SU-DHL-6 (cell line): ENCODE measurements at regions not wholly inside any gene's neighbourhood (a gene's known extent, or its start where the extent isn't known, plus 50 kb on each side); places are given as distances from the start of the nearest gene placed in this dataset.

ENCODE experiments used
- H2AFZ ChIP-seq: fragments of 200-600 bp; sonication (generic); 2 replicates; pipeline ENCODE4 v1.6.1; 2014; ENCODE audit warnings: low read depth, mild to moderate bottlenecking, moderate library complexity, mixed read lengths, antibody characterized with exemption, low read length; ENCODE audit not compliant: severe bottlenecking
- H3F3A ChIP-seq: fragments of 200-600 bp; shearing (Covaris generic); 2 replicates; pipeline ENCODE4 v1.6.0; 2016; ENCODE audit warnings: antibody characterized with exemption, mild to moderate bottlenecking; ENCODE audit not compliant: insufficient read depth
- H3K27ac ChIP-seq: fragments of 200-600 bp; sonication (generic); 2 replicates; pipeline ENCODE4 v1.5.1; 2016; ENCODE audit warnings: low read depth, mild to moderate bottlenecking, low read length, moderate library complexity, mixed read lengths
- H3K27me3 ChIP-seq: fragments of 200-600 bp; sonication (generic), shearing (Covaris generic); 2 replicates; pipeline ENCODE4 v1.6.0; 2014; ENCODE audit warnings: mild to moderate bottlenecking, low read length
- H3K36me3 ChIP-seq: fragments of 200-600 bp; sonication (generic); 2 replicates; pipeline ENCODE4 v1.6.1; 2014; ENCODE audit warnings: mild to moderate bottlenecking, low read length, mixed read lengths
- H3K4me2 ChIP-seq: fragments of 300-600, 200-600 bp; shearing (Covaris generic), sonication (generic); 2 replicates; pipeline ENCODE4 v1.6.0; 2014; ENCODE audit warnings: low read length, low read depth, mild to moderate bottlenecking; ENCODE audit not compliant: poor library complexity, severe bottlenecking
- H3K4me3 ChIP-seq: fragments of 200-600 bp; sonication (generic); 2 replicates; pipeline ENCODE4 v1.5.1; 2014; ENCODE audit warnings: antibody characterized with exemption, low read length, mild to moderate bottlenecking, mixed read lengths; ENCODE audit not compliant: insufficient read depth, poor library complexity, severe bottlenecking
- H3K79me2 ChIP-seq: fragments of 200-600 bp; sonication (generic); 2 replicates; pipeline ENCODE4 v1.6.1; 2014; ENCODE audit warnings: mild to moderate bottlenecking, low read length, moderate library complexity; ENCODE audit not compliant: insufficient read depth
- H3K9ac ChIP-seq: fragments of 200-600 bp; sonication (generic); 2 replicates; pipeline ENCODE4 v1.7.0; 2014; ENCODE audit warnings: mild to moderate bottlenecking, low read length
- H3K9me2 ChIP-seq: fragments of 200-600 bp; sonication (generic); replicated peaks from 2 replicates; pipeline ENCODE4 v1.6.1; 2014; ENCODE audit warnings: low read length; ENCODE audit not compliant: insufficient read depth
- H3K9me3 ChIP-seq: fragments of 200-600 bp; sonication (generic); 2 replicates; pipeline ENCODE4 v1.6.1; 2014; ENCODE audit warnings: low read length, mixed read lengths; ENCODE audit not compliant: insufficient read depth
- H4K20me1 ChIP-seq: fragments of 200-600 bp; sonication (generic); 2 replicates; pipeline ENCODE4 v1.6.1; 2014; ENCODE audit warnings: low read depth, mild to moderate bottlenecking, antibody characterized with exemption, low read length, moderate library complexity, mixed read lengths
- EZH2phosphoT487 ChIP-seq: fragments of 200-600 bp; sonication (generic), shearing (Covaris generic); conservative IDR thresholded peaks from 2 replicates; pipeline ENCODE4 v1.6.1; 2018; ENCODE audit warnings: mild to moderate bottlenecking, antibody characterized with exemption, low read length, moderate library complexity, mixed read lengths
- TF ChIP-seq, protein P1 (sequence below): fragments of 200-600 bp; sonication (generic); IDR thresholded peaks from one replicate; pipeline ENCODE4 v1.5.1; 2017; ENCODE audit warnings: antibody characterized with exemption, mild to moderate bottlenecking, low read length, moderate library complexity; ENCODE audit not compliant: insufficient read depth, poor library complexity, severe bottlenecking

DNA sequence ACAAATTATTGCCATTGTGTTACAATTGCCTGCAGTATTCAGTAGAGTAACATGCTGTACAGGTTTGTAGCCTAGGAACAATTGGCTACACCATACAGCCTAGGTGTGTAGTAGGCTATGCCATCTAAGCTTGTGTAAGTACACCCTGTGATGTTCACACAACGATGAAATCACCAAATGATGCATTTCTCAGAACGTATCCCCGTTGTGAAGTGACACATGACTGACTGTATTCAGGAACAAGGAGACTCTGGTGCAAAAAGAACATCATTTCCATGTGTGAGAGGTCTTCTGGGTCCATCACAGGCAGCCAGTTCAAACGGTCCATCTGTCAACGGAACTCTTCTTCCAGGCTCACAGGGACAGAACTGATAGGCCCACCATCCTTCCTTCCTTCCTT is 263.7 kb downstream of the ANAPC1 start:
- no peaks in the 10 kb centered on the region for H3K27me3 ChIP-seq
- H3K27ac ChIP-seq = no peak overlapping the region
- H3K9me3 ChIP-seq = no peaks in the 10 kb centered on the region
- no peaks in the 10 kb centered on the region for H3K36me3 ChIP-seq
- no peaks in the 10 kb centered on the region for H4K20me1 ChIP-seq
- no peaks in the 10 kb centered on the region for H3F3A ChIP-seq
- no peak overlapping the region for H3K9ac ChIP-seq
- no peak overlapping the region for H3K4me3 ChIP-seq
- TF ChIP-seq EZH2phosphoT487 = no peak
- TF ChIP-seq, protein P1, sequence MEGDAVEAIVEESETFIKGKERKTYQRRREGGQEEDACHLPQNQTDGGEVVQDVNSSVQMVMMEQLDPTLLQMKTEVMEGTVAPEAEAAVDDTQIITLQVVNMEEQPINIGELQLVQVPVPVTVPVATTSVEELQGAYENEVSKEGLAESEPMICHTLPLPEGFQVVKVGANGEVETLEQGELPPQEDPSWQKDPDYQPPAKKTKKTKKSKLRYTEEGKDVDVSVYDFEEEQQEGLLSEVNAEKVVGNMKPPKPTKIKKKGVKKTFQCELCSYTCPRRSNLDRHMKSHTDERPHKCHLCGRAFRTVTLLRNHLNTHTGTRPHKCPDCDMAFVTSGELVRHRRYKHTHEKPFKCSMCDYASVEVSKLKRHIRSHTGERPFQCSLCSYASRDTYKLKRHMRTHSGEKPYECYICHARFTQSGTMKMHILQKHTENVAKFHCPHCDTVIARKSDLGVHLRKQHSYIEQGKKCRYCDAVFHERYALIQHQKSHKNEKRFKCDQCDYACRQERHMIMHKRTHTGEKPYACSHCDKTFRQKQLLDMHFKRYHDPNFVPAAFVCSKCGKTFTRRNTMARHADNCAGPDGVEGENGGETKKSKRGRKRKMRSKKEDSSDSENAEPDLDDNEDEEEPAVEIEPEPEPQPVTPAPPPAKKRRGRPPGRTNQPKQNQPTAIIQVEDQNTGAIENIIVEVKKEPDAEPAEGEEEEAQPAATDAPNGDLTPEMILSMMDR = no peak
- H3K4me2 ChIP-seq = no peak overlapping the region
- no peak overlapping the region for H2AFZ ChIP-seq
- no peaks in the 10 kb centered on the region for H3K79me2 ChIP-seq
- no peaks in the 10 kb centered on the region for H3K9me2 ChIP-seq

DNA sequence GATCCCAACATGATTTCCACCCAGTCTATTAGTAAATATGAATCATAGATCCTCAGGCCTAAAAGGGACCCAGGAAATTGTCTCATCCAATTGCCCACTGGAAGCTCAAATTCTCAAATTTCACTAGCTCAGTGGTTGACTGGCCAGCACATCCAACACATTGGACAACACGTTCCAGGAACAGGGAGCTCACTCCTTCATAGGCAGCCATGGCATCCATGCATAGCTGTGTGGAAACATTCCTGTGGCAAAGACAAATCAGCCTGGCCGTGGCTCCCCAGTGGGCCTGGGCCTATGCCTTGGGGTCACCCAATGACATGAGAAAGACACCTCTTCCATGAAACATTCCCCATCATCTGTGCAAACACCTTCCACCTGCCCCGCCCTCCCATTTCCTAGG is 261.1 kb downstream of the ANAPC1 start:
- no peaks in the 10 kb centered on the region for H3F3A ChIP-seq
- H3K4me3 ChIP-seq = no peak overlapping the region
- H3K79me2 ChIP-seq = no peaks in the 10 kb centered on the region
- no peak overlapping the region for H2AFZ ChIP-seq
- no peak overlapping the region for H3K27ac ChIP-seq
- H3K4me2 ChIP-seq = no peak overlapping the region
- no peaks in the 10 kb centered on the region for H3K36me3 ChIP-seq
- no peaks in the 10 kb centered on the region for H3K27me3 ChIP-seq
- H3K9me2 ChIP-seq = no peaks in the 10 kb centered on the region
- no peaks in the 10 kb centered on the region; the same call in 1 of the 2 replicates for H3K9me3 ChIP-seq
- TF ChIP-seq EZH2phosphoT487 = no peak
- TF ChIP-seq, protein P1 = no peak
- H3K9ac ChIP-seq = no peak overlapping the region
- no peaks in the 10 kb centered on the region for H4K20me1 ChIP-seq

DNA sequence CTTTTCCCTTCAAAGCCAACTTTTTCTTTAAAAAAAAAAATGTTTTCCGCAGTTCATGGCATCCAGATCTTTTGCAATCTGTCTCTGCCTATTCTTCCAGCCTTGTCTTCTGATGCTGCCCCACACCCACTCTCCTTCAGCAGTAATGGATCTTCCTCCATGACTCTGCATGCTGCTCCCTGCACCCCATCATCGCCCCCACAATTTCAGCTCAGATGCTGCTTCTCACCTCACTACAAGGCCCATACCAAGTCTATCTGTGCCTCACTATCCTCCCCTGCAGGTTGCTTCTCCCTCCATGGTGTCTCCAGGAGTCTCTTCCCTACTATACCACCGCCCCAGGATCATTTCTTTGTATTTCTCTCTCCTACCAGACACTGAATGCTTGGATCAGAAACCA is 260.6 kb downstream of the ANAPC1 start:
- Histone ChIP-seq H2AFZ (no peak overlapping the region), H3K9ac (no peak overlapping the region), H3K4me2 (no peak overlapping the region), H3K9me2 (no peaks in the 10 kb centered on the region), H3K79me2 (no peaks in the 10 kb centered on the region), H3K27me3 (no peaks in the 10 kb centered on the region), H3F3A (no peaks in the 10 kb centered on the region), H4K20me1 (no peaks in the 10 kb centered on the region), H3K36me3 (no peaks in the 10 kb centered on the region), H3K9me3 (no peaks in the 10 kb centered on the region; the same call in 1 of the 2 replicates), H3K4me3 (no peak overlapping the region), H3K27ac (no peak overlapping the region)
- TF ChIP-seq, protein P1 = no peak
- TF ChIP-seq EZH2phosphoT487 = no peak
